Kidney epithelial cell (primary cell): ENCODE measurements at regions not wholly inside any gene's neighbourhood (a gene's known extent, or its start where the extent isn't known, plus 50 kb on each side); places are given as distances from the start of the nearest gene placed in this dataset.

Source experiments
- DNase-seq: peaks from one replicate; pipeline ENCODE4 v3.0.0-alpha.2; 2010; ENCODE audit warnings: low read depth
- H3K27me3 ChIP-seq: 2 replicates; pipeline ENCODE4 v1.6.0; 2011; ENCODE audit warnings: low read length; ENCODE audit not compliant: control insufficient read depth, insufficient read depth
- H3K36me3 ChIP-seq: 2 replicates; pipeline ENCODE4 v1.5.1; 2011; ENCODE audit warnings: low read length; ENCODE audit not compliant: control insufficient read depth, insufficient read depth
- H3K4me3 ChIP-seq: 2 replicates; pipeline ENCODE4 v1.5.1; 2011; ENCODE audit warnings: low read depth, mild to moderate bottlenecking, control low read depth, low read length
- TF ChIP-seq, protein P1 (sequence below): IDR thresholded peaks from 2 replicates; pipeline ENCODE4 v1.5.1; 2011; ENCODE audit warnings: mild to moderate bottlenecking, moderate library complexity, low read length, control low read depth, inconsistent platforms; ENCODE audit not compliant: insufficient read depth, poor library complexity, severe bottlenecking

GRCh38 chr6:48184648-48185047, 73.7 kb upstream of the PTCHD4 start:
- no peak overlapping the region for H3K4me3 ChIP-seq

DNA sequence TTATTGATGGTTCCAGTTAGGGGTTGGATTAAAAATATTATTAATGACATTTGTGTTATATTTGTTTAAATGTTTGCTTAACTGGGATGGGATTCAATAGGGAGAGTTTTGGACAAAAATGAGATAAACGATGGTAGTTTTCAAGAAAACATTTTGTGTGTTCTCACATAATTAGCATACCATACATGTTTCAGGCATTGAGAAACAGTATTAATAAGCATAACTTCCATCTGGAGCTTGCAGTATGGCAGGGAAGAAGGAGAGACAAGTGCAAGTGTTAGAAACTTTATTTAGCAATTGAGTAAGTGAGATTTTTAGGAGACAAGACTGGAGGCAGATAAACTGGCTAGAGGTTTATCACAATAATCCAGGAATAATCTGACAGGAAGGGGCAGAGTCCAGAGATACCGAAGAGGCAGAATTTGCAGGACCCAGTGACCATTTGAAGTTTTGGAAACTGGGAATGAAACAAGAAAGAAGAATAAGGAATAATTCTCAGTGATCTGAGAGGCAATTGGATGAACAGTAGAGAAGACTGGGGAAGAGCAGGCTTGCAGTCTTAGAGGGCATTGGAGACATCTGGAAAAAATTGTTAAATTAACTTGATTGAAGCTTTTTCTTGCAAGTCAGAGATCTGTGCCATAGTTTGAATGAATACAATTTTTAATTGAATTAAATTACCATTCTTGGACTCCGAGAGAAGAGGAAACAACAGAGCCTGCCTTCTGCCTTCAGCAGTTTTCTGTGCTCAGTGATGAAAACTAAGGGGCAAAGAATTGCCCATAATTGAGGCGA, 73.0 kb upstream of the PTCHD4 start:
- no peak overlapping the region for H3K4me3 ChIP-seq

More at GRCh38 chr6:48184648-48185047, 73.7 kb upstream of the PTCHD4 start:
- Histone ChIP-seq H3K27me3 (no peaks in the 10 kb centered on the region), H3K36me3 (no peaks in the 10 kb centered on the region)
- no peak for DNase-seq
- TF ChIP-seq, protein P1, sequence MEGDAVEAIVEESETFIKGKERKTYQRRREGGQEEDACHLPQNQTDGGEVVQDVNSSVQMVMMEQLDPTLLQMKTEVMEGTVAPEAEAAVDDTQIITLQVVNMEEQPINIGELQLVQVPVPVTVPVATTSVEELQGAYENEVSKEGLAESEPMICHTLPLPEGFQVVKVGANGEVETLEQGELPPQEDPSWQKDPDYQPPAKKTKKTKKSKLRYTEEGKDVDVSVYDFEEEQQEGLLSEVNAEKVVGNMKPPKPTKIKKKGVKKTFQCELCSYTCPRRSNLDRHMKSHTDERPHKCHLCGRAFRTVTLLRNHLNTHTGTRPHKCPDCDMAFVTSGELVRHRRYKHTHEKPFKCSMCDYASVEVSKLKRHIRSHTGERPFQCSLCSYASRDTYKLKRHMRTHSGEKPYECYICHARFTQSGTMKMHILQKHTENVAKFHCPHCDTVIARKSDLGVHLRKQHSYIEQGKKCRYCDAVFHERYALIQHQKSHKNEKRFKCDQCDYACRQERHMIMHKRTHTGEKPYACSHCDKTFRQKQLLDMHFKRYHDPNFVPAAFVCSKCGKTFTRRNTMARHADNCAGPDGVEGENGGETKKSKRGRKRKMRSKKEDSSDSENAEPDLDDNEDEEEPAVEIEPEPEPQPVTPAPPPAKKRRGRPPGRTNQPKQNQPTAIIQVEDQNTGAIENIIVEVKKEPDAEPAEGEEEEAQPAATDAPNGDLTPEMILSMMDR = no peak

DNA sequence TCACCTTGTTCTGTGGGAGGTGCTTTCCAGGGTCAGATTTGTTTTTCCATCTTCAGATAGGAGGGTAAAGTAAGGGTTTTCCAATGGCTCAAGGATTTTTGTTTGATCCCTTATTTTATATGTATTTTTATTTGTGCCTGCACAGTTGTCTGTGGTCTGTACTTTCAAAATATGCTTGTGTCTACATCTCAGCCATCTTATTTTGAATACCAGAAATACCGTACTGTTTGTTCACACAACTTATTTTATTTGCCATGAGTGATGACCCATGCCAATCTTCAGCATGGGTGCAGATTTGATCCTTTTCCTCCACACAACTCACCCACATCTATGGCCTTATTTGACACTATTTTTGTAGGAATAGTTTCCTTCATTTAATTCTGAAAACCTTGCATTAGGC, 72.2 kb upstream of the PTCHD4 start:
- TF ChIP-seq, protein P1 = no peak
- Histone ChIP-seq H3K27me3 (no peaks in the 10 kb centered on the region), H3K36me3 (no peaks in the 10 kb centered on the region), H3K4me3 (no peak overlapping the region)
- DNase-seq = no peak

More for the DNA sequence above, 73.0 kb upstream of the PTCHD4 start:
- no peaks in the 10 kb centered on the region for H3K36me3 ChIP-seq
- no peak for DNase-seq
- TF ChIP-seq, protein P1 = no peak
- H3K27me3 ChIP-seq = no peaks in the 10 kb centered on the region

DNA sequence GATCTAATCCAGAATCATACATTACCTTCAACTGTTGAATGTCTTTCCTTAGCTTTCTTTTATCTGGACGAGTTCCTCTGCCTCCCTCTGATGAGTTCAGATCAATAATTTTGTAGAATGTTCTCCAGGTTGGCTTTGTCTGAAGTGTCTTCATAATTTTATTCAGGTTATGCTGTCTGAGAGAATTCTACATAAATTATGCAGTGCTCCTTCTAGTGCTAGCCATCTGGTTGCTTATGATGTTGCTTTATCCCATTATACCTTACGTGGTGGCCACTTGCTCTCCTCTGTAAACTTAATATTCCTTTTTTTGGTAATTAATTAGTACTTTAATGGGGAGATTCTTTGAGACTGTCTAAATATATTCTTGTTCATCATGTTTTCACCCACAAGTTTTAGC, 67.7 kb upstream of the PTCHD4 start:
- Histone ChIP-seq H3K27me3 (no peaks in the 10 kb centered on the region), H3K4me3 (no peak overlapping the region), H3K36me3 (no peaks in the 10 kb centered on the region)
- TF ChIP-seq, protein P1 = no peak
- DNase-seq = no peak

- H3K36me3 ChIP-seq = no peaks in the 10 kb centered on the region
- TF ChIP-seq, protein P1 = no peak
- no peak for DNase-seq
- H3K4me3 ChIP-seq = no peak overlapping the region
- H3K27me3 ChIP-seq = no peaks in the 10 kb centered on the region
Measured at GRCh38 chr6:48177786-48178185, 66.8 kb upstream of the PTCHD4 start.
